LNCAP (cell line): ENCODE measurements at regions not wholly inside any gene's neighbourhood (a gene's known extent, or its start where the extent isn't known, plus 50 kb on each side); places are given as distances from the start of the nearest gene placed in this dataset.

Experiments used
- TF ChIP-seq, protein P1 (sequence below): fragments of 450-650 bp; IDR thresholded peaks from 2 replicates; pipeline ENCODE4 v1.5.1; 2017; ENCODE audit warnings: mild to moderate bottlenecking

DNA sequence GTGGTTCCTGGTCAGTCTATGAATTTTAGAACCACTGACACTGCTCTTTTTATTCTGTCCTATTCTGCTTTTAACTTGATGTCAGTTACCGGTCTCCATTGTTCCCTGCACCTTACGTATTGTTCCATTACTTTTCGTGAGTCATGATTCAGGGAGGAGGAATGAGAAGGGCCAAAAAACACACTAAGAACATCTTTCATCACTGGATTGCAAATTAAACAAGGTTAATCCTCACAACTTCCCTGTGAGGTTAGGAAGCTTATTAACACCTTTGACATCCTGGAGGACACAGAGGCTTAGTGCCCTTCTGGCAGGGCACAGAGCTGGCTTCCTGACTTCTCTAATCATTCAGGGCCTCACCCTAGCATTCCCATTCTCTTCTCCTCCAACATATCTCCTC, 227.6 kb upstream of the SATB1 start:
- TF ChIP-seq, protein P1, sequence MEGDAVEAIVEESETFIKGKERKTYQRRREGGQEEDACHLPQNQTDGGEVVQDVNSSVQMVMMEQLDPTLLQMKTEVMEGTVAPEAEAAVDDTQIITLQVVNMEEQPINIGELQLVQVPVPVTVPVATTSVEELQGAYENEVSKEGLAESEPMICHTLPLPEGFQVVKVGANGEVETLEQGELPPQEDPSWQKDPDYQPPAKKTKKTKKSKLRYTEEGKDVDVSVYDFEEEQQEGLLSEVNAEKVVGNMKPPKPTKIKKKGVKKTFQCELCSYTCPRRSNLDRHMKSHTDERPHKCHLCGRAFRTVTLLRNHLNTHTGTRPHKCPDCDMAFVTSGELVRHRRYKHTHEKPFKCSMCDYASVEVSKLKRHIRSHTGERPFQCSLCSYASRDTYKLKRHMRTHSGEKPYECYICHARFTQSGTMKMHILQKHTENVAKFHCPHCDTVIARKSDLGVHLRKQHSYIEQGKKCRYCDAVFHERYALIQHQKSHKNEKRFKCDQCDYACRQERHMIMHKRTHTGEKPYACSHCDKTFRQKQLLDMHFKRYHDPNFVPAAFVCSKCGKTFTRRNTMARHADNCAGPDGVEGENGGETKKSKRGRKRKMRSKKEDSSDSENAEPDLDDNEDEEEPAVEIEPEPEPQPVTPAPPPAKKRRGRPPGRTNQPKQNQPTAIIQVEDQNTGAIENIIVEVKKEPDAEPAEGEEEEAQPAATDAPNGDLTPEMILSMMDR, result no peak

DNA sequence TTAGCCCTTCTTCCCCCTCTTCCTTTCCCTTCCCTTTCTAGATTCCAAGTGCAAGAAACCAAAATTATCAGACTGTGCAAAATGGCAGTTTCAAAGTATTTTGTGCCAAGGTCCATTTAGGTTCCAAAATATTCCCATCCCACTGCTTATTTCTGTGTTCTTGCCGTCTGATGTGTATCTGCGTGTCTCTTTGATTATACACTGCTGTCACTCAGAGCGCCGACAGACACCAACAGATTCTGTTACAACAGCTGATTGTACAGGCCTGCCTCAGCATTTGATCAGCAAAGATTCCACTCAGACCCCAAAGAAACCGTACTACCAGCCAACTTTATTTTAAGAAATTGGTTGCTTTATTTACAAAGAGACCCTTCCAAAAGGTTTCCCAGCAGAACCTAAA, 225.6 kb upstream of the SATB1 start:
- TF ChIP-seq, protein P1, result no peak

DNA sequence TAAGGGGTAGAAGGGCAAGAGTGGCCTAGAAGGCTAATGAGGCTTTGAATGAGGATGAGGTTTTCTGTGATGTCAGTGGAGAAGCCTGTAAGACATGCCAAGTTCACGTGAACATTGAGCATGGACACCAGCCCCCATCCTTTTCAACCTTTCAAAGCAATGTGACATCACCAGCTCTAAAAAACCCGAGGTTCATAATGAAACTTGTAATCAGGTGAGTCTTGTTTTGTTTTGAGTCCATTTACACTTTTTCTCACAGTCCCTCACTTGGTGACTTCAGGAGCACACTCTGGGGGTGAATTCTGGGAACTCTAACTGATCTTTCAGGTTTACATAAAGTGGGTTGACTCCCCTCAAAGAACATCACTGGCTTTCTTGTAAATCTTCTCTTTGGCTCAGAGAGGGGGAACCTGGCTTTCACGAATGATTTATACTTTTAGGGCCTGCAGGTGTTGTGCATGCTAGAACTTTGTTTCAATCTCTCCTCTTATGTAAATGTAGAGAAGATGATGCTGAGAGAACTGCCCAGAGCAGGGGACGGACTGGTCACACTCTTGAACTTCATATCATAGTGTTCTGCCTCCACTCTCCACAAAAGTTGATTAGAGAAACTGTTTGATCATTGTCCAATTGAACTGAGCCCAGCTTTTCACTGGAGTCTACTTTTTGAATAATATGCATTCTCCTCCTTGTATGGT, 224.7 kb upstream of the SATB1 start:
- TF ChIP-seq, protein P1, result no peak

DNA sequence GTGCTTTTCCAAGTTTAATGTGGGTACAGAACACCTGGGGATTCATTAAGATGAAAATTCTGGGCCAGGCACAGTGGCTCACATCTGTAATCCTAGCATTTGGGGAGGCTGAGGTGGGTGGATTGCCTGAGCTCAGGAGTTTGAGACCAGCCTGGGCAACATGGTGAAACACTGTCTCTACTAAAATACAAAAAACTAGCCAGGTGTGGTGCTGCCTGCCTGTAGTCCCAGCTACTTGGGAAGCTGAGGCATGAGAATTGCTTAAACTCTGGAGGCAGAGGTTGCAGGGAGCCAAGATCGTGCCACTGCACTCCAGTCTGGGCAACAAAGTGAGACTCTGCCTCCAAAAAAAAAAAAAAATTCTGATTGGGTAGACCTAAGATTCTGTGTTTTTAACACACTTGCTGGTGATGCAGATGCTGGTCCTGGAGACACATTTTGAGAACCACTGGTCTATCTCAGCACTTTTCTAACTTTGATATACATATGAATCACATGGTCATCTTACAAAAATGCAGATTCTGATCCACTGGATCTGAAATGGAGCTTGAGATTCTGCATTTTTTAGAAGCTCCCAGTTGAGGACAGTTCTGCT, 223.8 kb upstream of the SATB1 start:
- TF ChIP-seq, protein P1, result no peak

DNA sequence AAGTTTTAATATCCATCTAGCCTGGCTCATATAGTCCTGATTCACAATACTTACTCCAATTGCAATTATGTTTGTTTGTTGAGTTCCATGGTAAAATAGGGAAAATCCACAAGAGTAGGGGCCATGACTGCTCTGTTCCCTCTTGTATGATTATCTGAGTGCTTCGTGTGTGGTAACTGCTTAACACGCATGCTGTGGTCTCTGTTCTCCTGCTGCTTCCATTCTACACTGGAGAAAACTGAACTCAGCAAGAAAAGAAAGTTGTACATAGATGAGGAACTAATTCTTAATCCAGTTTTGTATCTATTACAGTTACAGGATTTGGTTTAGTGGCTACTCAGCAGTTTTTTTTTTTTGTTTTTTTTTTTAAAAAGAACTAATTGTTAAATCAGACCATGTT, 223.0 kb upstream of the SATB1 start:
- TF ChIP-seq, protein P1, result no peak

DNA sequence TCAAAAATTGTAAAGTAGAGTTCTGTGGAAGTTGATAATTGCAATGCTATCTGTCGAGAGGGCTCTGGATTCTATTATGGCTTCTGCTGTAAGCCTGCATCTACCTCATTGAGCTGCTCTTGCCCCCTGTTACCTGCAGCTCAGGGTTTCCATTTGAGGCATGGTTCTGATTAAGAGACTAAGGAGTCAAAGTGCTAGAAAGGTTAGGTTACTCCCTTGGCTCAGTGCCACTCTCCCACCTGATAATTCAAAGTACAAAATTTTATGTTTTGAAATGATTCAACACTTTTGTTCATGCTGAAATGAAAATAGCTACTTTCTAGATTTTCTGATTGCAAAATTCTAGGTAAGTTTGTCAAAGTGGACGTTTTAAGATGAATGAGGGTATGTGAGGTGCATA, 220.5 kb upstream of the SATB1 start:
- TF ChIP-seq, protein P1, result no peak

DNA sequence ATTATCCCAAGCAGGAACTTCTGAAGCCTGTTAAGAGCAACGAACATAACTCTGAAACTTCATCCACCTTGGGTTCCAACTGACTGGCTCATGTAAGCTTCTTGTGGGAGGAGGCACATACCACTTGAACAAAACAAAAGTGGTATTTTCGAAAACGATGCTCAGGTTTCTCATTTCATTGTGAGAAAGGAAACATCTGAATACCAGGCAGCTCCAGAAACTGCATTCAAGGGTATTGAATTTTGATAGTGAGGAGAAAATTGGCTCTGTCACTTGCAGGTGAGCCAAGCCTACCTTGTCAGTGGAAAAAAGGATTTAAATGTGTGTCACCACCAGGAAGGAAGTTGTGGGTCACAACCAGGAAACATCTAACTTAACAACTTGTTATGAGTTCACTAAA, 218.1 kb upstream of the SATB1 start:
- TF ChIP-seq, protein P1, result no peak

DNA sequence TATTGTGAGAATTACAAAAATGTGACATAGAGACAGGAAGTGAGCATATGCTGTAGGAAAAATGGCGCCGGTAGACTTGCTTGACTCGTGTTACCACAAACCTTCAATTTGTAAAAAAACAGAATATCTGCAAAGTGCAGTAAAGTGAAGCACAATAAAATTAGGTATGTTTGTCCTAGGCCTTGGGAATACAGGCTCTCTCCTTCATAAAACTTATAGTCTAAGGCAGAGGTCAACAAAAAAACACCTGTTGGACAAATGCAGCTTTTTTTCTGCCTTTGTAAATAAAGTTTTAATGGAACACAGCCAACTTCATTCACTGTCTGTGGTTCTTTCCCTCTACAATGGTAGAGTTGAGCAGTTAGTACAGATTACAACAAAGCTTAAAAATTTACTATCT, 216.8 kb upstream of the SATB1 start:
- TF ChIP-seq, protein P1, result no peak
